GM12873 (cell line): ENCODE measurements at regions not wholly inside any gene's neighbourhood (a gene's known extent, or its start where the extent isn't known, plus 50 kb on each side); places are given as distances from the start of the nearest gene placed in this dataset.

ENCODE experiments used
- TF ChIP-seq, protein P1 (sequence below): IDR thresholded peaks from 2 replicates; pipeline ENCODE4 v1.5.1; 2012; ENCODE audit warnings: low read depth, mild to moderate bottlenecking, moderate library complexity, low read length, control low read depth; ENCODE audit not compliant: insufficient read depth; ENCODE audit errors: missing control alignments

DNA sequence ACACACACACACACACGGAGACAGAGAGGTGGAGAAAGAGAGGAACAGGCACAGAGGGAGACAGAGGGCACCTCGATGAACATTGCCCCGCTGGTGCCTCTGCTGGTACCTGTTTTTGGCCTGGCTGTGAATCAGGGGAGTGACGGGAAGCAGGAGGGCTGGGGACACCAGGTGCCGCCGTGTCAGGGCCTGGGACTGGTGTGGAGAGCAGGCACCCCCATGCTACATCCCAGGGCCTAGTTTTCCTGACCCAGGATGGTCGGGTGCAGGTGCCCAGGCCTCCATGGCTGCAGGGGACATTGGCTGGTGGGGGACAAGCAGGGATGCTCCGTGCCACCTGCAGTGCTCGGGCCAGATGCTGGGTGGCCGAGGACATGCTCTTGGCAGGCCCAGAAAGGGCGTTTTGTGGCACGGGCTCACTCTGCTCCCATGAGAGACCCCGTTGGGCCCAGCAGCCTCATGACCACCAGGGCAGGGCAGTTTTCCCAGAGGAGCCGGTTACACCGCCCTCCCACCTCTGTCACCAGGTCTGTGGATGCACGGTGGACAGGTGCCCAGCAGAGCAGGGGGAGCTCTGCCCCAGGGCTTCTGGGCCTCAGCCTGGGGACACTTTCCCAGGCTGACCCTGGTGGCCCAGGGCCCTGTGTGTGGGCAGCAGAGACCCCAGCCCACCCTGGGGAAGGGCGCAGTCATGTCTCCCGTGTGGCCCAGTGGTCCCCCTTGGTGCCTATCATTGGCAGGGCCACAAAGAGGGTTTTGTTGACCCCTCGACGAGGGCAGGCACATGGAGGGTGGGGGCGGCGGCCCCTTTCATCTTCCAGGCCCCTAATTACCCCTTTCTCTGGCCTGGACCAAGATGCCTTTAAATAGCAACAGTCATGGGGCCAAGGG is 207.5 kb upstream of the RTL1 start:
- TF ChIP-seq, protein P1, sequence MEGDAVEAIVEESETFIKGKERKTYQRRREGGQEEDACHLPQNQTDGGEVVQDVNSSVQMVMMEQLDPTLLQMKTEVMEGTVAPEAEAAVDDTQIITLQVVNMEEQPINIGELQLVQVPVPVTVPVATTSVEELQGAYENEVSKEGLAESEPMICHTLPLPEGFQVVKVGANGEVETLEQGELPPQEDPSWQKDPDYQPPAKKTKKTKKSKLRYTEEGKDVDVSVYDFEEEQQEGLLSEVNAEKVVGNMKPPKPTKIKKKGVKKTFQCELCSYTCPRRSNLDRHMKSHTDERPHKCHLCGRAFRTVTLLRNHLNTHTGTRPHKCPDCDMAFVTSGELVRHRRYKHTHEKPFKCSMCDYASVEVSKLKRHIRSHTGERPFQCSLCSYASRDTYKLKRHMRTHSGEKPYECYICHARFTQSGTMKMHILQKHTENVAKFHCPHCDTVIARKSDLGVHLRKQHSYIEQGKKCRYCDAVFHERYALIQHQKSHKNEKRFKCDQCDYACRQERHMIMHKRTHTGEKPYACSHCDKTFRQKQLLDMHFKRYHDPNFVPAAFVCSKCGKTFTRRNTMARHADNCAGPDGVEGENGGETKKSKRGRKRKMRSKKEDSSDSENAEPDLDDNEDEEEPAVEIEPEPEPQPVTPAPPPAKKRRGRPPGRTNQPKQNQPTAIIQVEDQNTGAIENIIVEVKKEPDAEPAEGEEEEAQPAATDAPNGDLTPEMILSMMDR, result no peak

DNA sequence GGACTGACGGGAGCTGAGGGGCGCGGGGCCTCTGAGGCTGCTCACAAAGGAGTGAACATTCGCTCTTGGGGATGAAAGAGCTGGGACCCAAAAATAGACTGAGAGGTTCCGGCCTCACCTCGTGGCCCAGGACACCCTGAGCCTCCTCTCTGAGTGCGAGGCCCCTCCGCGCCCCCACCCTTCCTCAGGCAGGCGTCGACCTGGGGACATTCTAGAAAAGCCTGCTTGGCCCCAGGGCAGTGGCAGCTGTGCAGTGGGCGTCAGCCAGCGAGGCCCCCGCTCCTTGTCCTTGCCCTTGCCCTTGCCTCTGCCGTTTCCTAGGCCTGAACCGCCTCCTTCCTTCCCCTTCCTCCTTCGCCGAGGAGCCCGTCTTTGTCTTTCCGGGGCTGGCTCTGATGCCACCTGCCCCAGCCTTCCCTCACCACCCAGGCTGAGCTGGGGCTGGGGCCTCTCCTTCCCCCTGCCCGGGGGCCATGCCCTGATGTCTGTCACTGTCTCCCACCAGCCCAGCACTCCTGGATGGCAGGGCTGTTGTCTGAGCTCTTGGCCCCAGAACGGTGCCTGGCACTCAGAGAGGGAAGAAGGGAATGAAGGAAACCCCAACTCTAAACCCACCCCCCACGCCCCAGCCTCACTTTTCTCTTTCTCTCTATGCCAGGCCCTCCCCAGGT is 208.2 kb upstream of the RTL1 start:
- TF ChIP-seq, protein P1, result no peak

DNA sequence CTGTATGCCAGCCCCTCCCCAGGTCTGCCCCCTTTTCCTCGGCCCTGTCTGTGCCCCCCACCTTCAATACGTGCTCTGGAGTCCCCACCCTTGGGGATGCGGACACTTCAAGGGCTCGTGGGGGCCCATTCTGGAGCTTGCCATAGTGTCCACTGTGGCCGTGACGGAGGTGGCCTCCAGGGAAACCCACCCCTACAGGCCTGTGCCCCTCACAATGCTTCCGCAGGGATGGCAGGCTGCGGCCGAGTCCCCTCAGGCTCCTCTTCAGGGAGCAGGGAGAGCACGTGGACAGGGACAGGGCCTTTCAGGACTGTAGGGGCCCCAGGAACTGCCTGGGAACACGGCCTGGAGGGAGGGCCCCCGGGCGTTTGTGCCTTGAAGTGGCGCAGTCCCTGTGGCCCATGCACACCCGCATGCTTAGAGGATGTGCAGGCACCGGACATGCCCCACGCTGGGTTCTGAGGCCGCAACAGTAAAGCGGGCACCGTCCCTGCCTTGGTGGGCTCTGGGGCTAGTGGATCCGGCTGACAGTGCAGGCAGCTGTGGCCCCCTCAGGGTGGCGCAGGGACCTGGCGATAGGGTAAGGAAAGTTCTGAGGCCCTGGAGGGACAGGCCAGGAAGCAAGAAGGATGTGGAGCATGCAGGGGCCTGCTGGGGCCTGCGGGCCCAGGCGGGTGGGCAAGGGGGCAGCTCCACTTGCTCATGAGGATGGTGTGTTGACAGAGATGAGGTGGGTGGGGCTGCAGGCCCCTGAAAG is 209.0 kb upstream of the RTL1 start:
- TF ChIP-seq, protein P1, result no peak

DNA sequence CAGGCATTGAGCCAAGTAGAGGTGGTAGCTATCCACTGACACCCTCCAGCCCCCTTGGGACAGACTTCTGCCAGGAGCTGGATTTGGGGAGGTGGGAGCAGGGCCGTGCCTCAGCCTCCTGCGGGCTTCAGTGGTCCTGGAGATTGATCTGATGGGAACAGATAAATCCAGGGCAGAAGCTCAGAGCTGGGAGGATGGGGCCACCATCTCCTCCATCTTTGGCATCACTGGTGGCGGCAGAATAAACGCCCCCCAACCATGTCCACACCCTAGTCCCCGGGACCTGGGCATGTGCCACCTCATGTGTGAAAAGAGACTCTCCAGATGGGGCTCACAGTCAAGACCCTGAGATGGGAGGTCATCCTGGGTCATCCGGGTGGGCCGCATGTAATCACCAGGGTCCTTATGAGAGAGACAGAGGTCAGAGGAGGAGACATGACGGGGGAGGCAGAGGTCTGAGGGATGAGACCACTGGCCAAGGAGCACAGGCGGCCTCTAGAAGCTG is 209.6 kb upstream of the RTL1 start:
- TF ChIP-seq, protein P1, result no peak

DNA sequence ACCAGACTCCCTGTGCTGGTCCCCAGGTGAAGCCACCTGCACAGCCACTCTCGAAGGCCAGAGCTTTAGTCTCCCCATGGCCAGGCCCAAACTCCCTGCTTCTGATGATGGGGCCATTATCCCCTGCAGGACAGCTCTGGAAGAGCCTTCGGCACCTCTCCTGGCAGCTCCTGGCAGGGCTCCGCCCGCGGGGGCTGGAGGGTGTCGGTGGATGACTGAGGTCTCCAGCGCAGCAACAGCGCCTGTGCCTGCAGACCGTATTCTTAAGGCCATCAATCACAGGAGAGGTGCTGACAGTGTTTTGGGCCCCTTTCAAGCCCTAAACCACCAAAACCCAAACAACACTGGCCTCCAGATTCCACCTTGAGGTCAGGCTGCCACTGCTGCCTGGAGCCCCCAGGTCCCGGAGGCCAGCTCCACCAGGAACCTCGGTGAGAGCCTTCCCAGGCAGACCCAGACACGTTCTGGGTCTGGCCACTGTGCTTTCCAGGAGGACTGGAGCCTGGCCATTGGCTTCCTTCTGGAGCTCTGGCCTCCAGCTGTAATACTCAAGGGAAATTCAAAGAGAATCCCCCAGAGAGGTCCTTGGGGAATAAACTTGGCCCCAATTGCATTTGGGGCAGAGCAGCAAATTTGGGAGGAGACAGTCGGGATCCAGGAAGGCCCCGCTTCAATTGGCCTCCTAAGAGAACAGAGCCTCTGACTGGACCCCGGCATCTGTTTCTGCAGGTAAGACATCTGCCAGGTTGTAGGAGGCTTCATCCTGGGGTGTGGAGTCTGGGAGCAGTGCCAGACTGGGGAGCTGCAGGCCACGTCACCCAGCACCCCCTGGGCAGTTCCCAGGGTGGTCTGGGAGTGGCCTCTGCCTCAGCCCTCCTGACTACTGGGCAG is 210.6 kb upstream of the RTL1 start:
- TF ChIP-seq, protein P1, result no peak

DNA sequence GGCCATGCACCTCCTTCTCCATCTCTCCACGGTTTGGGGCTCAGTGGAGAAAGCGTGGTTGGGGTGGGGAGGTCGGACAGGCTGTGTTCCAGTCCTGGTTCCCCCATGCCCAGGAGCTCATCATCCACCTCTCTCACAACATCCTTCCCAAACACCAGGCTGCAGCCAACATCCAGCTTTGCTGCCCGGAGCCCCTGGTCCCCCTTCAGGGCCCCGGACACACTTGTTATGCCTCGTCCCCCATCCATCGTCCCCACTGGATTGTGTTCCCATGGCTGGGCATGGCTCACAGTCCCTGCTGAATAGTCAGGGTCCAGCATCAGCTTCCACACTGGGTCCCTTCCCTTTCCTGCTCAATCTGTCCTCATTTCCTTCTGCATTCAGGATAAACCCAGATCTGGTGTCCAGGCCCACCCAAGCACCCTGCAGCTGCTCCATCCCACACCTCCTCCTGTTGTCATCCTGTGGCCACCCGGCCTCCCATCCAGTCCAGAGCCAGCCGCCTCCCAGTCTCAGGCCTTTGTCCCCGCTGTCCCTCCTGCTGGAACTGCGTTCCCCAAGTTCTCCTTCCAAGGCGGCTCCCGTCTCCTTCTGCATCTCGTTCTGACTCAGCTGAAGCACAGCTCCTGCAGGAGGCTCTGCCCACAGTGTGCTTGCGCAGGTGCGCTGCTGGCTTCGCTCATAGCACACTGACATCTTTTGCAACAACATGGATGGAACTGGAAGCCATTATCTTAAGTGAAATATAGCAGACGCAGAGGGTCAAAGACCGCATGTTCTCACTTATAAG is 211.4 kb upstream of the RTL1 start:
- TF ChIP-seq, protein P1, result no peak
